ENCODE measurements at regions not wholly inside any gene's neighbourhood (a gene's known extent, or its start where the extent isn't known, plus 50 kb on each side); places are given as distances from the start of the nearest gene placed in this dataset.

DNA sequence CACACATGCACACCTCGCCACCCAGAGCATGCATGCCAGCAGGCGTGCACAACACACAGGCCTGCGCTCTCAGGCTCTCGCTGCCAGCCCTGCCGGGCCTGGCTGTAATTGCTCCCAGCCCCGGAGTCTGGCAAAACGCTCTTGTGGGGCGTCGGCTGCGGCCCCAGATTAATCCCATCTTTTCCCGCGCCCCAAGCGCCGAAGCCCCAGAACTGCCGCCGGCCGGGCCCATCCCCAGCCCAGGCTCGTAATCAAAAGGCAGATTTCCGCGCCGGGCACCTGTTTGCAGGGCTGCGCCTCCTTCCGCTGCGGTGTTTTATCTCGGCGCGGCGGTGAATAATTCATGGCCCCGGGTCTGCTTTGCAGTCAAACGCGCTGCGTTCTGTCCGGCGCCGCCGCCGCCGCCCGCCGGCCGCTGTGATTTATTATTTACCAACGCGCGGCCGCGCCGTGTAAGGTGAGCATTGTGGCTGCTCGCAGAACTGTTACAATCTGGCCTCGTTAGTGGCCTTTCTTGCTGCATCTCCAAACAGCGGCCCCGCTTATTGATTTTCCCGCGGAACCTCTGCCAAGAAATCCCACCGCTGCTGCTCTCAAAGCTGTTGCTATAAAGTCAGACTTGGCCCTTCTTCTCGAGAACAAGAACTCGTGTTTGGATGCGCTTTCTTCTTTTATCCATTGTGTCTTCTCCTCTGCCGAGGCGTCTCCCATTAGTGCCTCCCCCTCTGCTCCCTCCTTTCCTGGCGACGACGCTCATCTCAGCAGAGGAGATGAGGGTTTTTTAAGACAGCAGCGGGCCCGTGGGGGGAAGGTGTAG is 126.1 kb downstream of the IRX5 start:
- Histone ChIP-seq H3K79me2 (ENCODE audit: control insufficient read depth, low read length) (no peaks in the 10 kb centered on the region), H3K4me3 (ENCODE audit: low read length) (no peak overlapping the region), H3K4me2 (ENCODE audit: low read length) (no peak overlapping the region), H3K9me2 (replicated peaks; ENCODE audit: control insufficient read depth, low read length) (no peaks in the 10 kb centered on the region), H3K36me3 (ENCODE audit: control insufficient read depth, low read length) (no peaks in the 10 kb centered on the region), H3F3A (ENCODE audit: control insufficient read depth, insufficient read depth) (no peaks in the 10 kb centered on the region), H3K27ac (ENCODE audit: low read depth, low read length) (no peak overlapping the region), H3K27me3 (ENCODE audit: control insufficient read depth, low read length) (no peaks in the 10 kb centered on the region), H3K9me3 (ENCODE audit: control insufficient read depth, insufficient read depth, low read length) (no peaks in the 10 kb centered on the region), H3K4me1 (ENCODE audit: control insufficient read depth, low read length) (no peaks in the 10 kb centered on the region), H4K20me1 (ENCODE audit: control insufficient read depth, insufficient read depth, low read depth, low read length) (no peaks in the 10 kb centered on the region)
- no peak for TF ChIP-seq EZH2phosphoT487 (IDR thresholded peaks at IDR 0.05; ENCODE audit: borderline replicate concordance, low read length)
- TF ChIP-seq CTCF (IDR thresholded peaks at IDR 0.05; ENCODE audit: low read depth, low read length, poor library complexity, severe bottlenecking): no peak

DNA sequence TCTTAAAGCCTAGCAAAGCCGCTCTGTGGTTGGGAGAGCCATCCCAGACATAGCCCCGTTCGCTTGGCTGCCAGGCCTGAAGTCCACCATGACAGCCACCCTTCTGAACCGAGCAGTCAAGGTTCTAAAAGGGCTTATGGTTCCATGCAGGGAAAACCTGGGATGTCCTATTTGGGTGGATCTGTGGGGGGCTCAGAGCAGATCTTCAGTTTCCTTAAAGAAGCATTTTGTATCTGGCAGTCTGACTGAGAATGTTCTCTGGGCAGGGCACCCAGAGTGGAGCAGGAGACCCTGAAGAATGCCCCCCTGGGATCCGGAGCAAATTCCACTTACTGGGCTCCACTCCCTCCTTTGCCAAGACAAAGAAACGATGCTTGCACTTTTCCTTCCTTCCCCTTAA is 127.2 kb downstream of the IRX5 start:
- H3K27me3 ChIP-seq (ENCODE audit: control insufficient read depth, low read length): no peaks in the 10 kb centered on the region
- no peaks in the 10 kb centered on the region for H3K9me2 ChIP-seq (replicated peaks; ENCODE audit: control insufficient read depth, low read length)
- no peaks in the 10 kb centered on the region for H3K79me2 ChIP-seq (ENCODE audit: control insufficient read depth, low read length)
- H3K9me3 ChIP-seq (ENCODE audit: control insufficient read depth, insufficient read depth, low read length): no peaks in the 10 kb centered on the region
- H3K27ac ChIP-seq (ENCODE audit: low read depth, low read length): no peak overlapping the region
- H3K36me3 ChIP-seq (ENCODE audit: control insufficient read depth, low read length): no peaks in the 10 kb centered on the region
- H3F3A ChIP-seq (ENCODE audit: control insufficient read depth, insufficient read depth): no peaks in the 10 kb centered on the region
- no peaks in the 10 kb centered on the region for H3K4me1 ChIP-seq (ENCODE audit: control insufficient read depth, low read length)
- TF ChIP-seq EZH2phosphoT487 (IDR thresholded peaks at IDR 0.05; ENCODE audit: borderline replicate concordance, low read length): no peak
- TF ChIP-seq CTCF (IDR thresholded peaks at IDR 0.05; ENCODE audit: low read depth, low read length, poor library complexity, severe bottlenecking): no peak
- H3K4me2 ChIP-seq (ENCODE audit: low read length): no peak overlapping the region
- H4K20me1 ChIP-seq (ENCODE audit: control insufficient read depth, insufficient read depth, low read depth, low read length): no peaks in the 10 kb centered on the region
- H3K4me3 ChIP-seq (ENCODE audit: low read length): no peak overlapping the region

- Histone ChIP-seq H3K4me3 (ENCODE audit: low read length) (no peak overlapping the region), H4K20me1 (ENCODE audit: control insufficient read depth, insufficient read depth, low read depth, low read length) (no peaks in the 10 kb centered on the region), H3K4me1 (ENCODE audit: control insufficient read depth, low read length) (no peaks in the 10 kb centered on the region), H3K79me2 (ENCODE audit: control insufficient read depth, low read length) (no peaks in the 10 kb centered on the region), H3K9me3 (ENCODE audit: control insufficient read depth, insufficient read depth, low read length) (no peaks in the 10 kb centered on the region), H3K36me3 (ENCODE audit: control insufficient read depth, low read length) (no peaks in the 10 kb centered on the region), H3K27ac (ENCODE audit: low read depth, low read length) (no peak overlapping the region), H3K4me2 (ENCODE audit: low read length) (no peak overlapping the region), H3K27me3 (ENCODE audit: control insufficient read depth, low read length) (no peaks in the 10 kb centered on the region), H3K9me2 (replicated peaks; ENCODE audit: control insufficient read depth, low read length) (no peaks in the 10 kb centered on the region), H3F3A (ENCODE audit: control insufficient read depth, insufficient read depth) (no peaks in the 10 kb centered on the region)
- no peak for TF ChIP-seq EZH2phosphoT487 (IDR thresholded peaks at IDR 0.05; ENCODE audit: borderline replicate concordance, low read length)
- TF ChIP-seq CTCF (IDR thresholded peaks at IDR 0.05; ENCODE audit: low read depth, low read length, poor library complexity, severe bottlenecking): no peak
Measured at GRCh38 chr16:55058576-55058975, 127.9 kb downstream of the IRX5 start.

All from DOHH2 (cell line).